GM21619 (cell line): ENCODE measurements at regions not wholly inside any gene's neighbourhood (a gene's known extent, or its start where the extent isn't known, plus 50 kb on each side); places are given as distances from the start of the nearest gene placed in this dataset.
"Not testable (repeated sequence)": the region's sequence is repeated elsewhere in the genome, so short reads cannot be mapped to it uniquely, and the experiment has no call there.

ENCODE experiments used
- ATAC-seq: cut with Tn5 transposase; IDR thresholded peaks from one replicate; pipeline ENCODE4 v1.9.1; 2021; ENCODE audit not compliant: unreplicated experiment

- ATAC-seq, result no peak
These were observed 86.2 kb upstream of the KIT start for GRCh38 chr4:54571293-54572151.

DNA sequence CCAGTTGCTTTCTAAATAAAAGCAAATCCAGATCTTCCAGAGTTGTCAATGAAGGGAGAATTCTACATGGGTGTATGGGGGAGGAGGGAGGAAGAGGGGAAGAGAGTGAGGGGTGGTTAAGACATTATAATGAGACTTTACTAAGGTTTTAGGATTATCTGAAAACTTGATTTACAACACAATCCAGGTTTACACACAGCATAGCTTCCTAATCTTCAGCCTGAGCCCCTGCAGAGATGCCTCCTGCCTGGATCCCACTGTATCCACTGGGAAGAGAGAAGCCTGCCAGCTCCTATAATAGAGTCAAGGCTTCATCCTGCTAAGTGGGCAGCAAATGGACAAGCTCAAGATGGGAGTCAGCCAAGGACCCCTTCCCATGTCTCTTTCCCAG, 85.6 kb upstream of the KIT start:
- ATAC-seq, result no peak

GRCh38 chr4:54574500-54574899, 83.3 kb upstream of the KIT start:
- no peak for ATAC-seq

DNA sequence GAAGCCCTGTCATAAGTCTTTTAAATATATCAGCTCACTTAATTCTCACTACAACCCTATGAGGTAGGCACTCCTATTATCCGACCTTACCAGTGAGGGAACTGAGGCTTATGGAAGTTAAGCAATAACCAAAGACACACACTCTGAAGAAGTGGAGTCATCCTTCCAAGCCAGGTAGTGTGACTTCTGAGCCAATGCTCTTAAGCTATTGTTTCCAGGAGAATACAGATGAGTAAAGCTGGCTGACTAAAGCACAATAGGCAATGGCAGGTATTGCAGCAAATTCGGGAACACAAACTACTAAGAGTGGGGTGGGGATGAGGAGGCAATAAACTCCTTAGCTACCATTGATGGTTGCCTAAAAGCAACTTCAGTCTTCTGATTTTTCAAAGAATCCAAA, 81.8 kb upstream of the KIT start:
- ATAC-seq, result no peak

GRCh38 chr4:54581807-54582206, 76.0 kb upstream of the KIT start:
- no peak for ATAC-seq

- no peak for ATAC-seq
These were observed 72.3 kb upstream of the KIT start for GRCh38 chr4:54585321-54586000.

- no peak for ATAC-seq
These were observed 71.3 kb upstream of the KIT start for GRCh38 chr4:54586320-54586955.

- ATAC-seq, result no peak
These were observed 70.5 kb upstream of the KIT start for GRCh38 chr4:54587107-54587891.

- no peak for ATAC-seq
These were observed 69.4 kb upstream of the KIT start for GRCh38 chr4:54588404-54588803.

DNA sequence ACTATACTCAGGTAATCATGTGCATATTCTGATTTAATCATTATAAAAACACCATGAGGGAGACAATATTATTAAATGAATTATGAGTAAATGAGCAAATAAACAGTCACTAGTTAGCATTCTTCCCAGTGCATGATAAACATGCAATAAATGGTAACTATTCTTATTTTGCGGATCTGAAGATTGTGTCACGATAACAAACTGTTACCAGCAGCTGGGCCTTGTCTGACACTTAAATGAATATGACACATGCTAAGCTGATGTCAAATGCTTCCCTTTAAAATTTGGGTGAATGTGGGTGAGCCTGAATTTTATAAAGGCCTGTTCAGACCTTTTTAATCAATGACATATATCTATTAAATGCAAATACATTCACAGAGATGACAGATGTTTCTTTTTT, 68.2 kb upstream of the KIT start:
- no peak for ATAC-seq

DNA sequence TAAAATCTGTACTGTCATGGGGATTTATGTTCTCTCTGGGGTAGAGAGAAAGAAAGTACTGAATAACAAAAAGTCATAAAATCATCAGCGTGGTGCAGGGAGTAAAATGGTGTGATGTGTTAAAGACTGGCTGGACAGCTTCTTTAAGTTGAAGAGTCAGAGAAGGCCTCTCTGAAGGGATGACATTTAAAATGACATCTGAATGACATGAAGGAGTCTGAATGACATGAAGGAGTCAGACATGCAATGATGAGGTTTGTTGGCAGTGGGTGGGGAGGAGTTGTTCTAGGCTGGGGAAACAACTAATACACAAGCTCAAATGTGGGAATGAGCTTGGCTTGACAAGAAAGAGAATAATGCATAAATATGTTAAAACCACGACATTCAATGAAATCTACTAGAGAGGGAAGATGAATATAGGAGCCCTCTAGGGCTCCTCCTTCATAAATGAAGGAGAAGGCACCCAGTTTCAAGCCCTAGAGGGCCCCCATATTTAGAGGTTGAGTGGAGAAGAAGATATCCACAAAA, 63.9 kb upstream of the KIT start:
- ATAC-seq, result no peak

DNA sequence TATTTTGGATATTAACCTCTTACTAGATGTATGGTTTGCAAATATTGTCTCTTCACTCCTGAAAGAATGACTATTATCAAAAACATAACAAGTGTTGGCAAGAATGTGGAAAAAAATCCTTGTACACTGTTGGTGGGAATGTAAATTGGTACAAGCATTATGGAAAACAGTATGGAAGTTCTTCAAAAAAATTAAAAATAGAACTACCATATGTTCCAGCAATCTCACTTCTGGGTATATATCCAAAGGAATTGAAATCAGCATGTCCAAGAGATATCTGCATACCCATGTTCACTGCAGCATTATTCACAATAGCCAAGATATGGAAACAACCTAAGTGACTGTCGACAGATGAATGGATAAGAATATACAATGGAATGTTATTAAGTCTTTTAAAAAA, 61.6 kb upstream of the KIT start:
- ATAC-seq, result no peak

DNA sequence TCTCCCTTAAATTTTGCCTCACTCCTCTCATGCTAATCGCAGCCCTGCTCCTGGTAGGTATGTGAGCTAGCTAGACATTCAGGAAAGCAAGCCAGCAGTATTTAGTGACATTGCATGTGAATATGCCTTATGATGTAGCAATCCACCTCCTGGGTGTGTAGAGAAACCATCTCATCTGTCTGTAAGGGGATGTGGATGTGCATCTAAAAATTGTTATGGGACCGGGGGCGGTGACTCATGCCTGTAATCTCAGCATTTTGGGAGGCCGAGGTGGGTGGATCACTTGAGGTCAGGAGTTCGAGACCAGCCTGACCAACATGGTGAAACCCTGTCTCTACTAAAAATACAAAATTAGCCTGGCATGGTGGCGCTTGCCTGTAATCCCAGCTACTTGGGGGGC, 60.1 kb upstream of the KIT start:
- ATAC-seq, result not testable (repeated sequence)

DNA sequence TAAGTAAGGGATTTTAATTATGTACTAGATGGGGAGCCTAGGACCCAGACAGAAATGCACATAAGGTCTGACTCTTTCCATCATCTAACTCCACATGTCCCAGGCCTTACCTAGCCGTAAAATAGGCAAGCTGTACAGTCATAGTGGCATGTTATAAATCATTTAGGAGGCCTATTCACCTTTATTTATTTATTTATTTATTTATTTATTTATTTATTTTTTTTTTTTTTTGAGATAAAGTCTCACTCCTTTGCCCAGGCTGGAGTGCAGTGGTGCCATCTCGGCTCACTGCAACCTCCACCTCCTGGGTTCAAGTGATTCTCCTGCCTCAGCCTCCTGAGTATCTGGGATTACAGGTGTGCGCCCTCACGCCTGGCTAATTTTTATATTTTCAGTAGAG, 55.6 kb upstream of the KIT start:
- ATAC-seq, result not testable (repeated sequence)

GRCh38 chr4:54607067-54607466, 50.7 kb upstream of the KIT start:
- ATAC-seq, result no peak

GRCh38 chr4:54607521-54607920, 50.2 kb upstream of the KIT start:
- no peak for ATAC-seq
